SK-N-MC (cell line): ENCODE measurements at regions not wholly inside any gene's neighbourhood (a gene's known extent, or its start where the extent isn't known, plus 50 kb on each side); places are given as distances from the start of the nearest gene placed in this dataset.

ENCODE experiments used
- EZH2 ChIP-seq: fragments of 200-600 bp; sonication (generic); IDR thresholded peaks from one replicate; pipeline ENCODE4 v1.6.1; 2017; ENCODE audit warnings: antibody characterized with exemption
- FOXP2 ChIP-seq: optimal IDR thresholded peaks from 2 replicates; pipeline ENCODE3; 2011; ENCODE audit warnings: mild to moderate bottlenecking, moderate library complexity; ENCODE audit not compliant: insufficient read depth; ENCODE audit errors: extremely low read length, control extremely low read depth
- POLR2AphosphoS5 ChIP-seq: IDR thresholded peaks from 2 replicates; pipeline ENCODE4 v1.6.1; 2012; ENCODE audit warnings: mild to moderate bottlenecking, low read depth, low read length, borderline replicate concordance

- TF ChIP-seq POLR2AphosphoS5 (no peak), EZH2 (no peak), FOXP2 (no peak)
Observed at GRCh38 chr4:137122876-137123275, 409.4 kb downstream of the PCDH18 start.
